Neural cell (in vitro differentiated cells): ENCODE measurements at regions not wholly inside any gene's neighbourhood (a gene's known extent, or its start where the extent isn't known, plus 50 kb on each side); places are given as distances from the start of the nearest gene placed in this dataset.

ENCODE experiments used
- EP300 ChIP-seq: fragments of 450-650 bp; conservative IDR thresholded peaks from 2 replicates; pipeline ENCODE4 v1.6.1; 2014; ENCODE audit warnings: antibody characterized with exemption, mild to moderate bottlenecking, moderate library complexity; ENCODE audit not compliant: poor library complexity, severe bottlenecking
- MXI1 ChIP-seq: fragments of 450-650 bp; conservative IDR thresholded peaks from 2 replicates; pipeline ENCODE4 v1.6.1; 2014; ENCODE audit warnings: antibody characterized with exemption, mild to moderate bottlenecking; ENCODE audit not compliant: poor library complexity, severe bottlenecking
- POLR2AphosphoS5 ChIP-seq: IDR thresholded peaks from 2 replicates; pipeline ENCODE4 v1.6.1; 2012
- REST ChIP-seq: IDR thresholded peaks from 2 replicates; pipeline ENCODE4 v1.6.1; 2012; ENCODE audit warnings: borderline replicate concordance
- TAF1 ChIP-seq: IDR thresholded peaks from 2 replicates; pipeline ENCODE4 v1.6.1; 2012; ENCODE audit warnings: low read depth
- TF ChIP-seq, protein P1 (sequence below): fragments of 450-650 bp; IDR thresholded peaks from 2 replicates; pipeline ENCODE4 v1.5.1; 2014; ENCODE audit warnings: antibody characterized with exemption, mild to moderate bottlenecking, moderate library complexity; ENCODE audit not compliant: poor library complexity, severe bottlenecking

- TF ChIP-seq, protein P1, sequence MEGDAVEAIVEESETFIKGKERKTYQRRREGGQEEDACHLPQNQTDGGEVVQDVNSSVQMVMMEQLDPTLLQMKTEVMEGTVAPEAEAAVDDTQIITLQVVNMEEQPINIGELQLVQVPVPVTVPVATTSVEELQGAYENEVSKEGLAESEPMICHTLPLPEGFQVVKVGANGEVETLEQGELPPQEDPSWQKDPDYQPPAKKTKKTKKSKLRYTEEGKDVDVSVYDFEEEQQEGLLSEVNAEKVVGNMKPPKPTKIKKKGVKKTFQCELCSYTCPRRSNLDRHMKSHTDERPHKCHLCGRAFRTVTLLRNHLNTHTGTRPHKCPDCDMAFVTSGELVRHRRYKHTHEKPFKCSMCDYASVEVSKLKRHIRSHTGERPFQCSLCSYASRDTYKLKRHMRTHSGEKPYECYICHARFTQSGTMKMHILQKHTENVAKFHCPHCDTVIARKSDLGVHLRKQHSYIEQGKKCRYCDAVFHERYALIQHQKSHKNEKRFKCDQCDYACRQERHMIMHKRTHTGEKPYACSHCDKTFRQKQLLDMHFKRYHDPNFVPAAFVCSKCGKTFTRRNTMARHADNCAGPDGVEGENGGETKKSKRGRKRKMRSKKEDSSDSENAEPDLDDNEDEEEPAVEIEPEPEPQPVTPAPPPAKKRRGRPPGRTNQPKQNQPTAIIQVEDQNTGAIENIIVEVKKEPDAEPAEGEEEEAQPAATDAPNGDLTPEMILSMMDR = no peak
- no peak for TF ChIP-seq POLR2AphosphoS5
- no peak for TF ChIP-seq TAF1
- TF ChIP-seq REST = peak; percentile 79
- no peak for TF ChIP-seq MXI1
- TF ChIP-seq EP300 = no peak
Measured at GRCh38 chr5:153358315-153358976, 132.0 kb upstream of the GRIA1 start.
